GM12872 (cell line): ENCODE measurements at regions not wholly inside any gene's neighbourhood (a gene's known extent, or its start where the extent isn't known, plus 50 kb on each side); places are given as distances from the start of the nearest gene placed in this dataset.

Experiments
- TF ChIP-seq, protein P1 (sequence below): IDR thresholded peaks from 3 replicates; pipeline ENCODE4 v1.5.1; 2011; ENCODE audit warnings: low read depth, mild to moderate bottlenecking, low read length, moderate library complexity; ENCODE audit not compliant: insufficient read depth

DNA sequence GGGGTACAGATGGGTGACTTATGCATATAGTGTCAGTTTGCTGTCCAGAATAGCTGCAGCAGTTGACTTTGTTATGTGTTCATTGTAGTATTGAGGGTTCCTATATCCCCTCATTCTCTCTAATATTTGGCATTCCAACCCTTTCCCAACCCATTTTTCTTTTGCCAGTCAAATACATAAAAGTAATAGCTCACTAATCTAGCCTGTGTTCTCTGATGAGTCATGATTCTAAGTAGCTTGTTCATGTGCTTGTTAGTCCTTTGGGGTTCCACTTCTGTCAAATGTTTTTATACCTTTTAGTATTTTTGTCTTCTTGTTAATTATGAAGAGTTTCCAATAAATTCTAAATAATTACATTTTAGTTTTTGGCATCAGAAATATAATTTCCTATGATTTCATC lies 99.2 kb upstream of the MROH9 start:
- TF ChIP-seq, protein P1, sequence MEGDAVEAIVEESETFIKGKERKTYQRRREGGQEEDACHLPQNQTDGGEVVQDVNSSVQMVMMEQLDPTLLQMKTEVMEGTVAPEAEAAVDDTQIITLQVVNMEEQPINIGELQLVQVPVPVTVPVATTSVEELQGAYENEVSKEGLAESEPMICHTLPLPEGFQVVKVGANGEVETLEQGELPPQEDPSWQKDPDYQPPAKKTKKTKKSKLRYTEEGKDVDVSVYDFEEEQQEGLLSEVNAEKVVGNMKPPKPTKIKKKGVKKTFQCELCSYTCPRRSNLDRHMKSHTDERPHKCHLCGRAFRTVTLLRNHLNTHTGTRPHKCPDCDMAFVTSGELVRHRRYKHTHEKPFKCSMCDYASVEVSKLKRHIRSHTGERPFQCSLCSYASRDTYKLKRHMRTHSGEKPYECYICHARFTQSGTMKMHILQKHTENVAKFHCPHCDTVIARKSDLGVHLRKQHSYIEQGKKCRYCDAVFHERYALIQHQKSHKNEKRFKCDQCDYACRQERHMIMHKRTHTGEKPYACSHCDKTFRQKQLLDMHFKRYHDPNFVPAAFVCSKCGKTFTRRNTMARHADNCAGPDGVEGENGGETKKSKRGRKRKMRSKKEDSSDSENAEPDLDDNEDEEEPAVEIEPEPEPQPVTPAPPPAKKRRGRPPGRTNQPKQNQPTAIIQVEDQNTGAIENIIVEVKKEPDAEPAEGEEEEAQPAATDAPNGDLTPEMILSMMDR: no peak

DNA sequence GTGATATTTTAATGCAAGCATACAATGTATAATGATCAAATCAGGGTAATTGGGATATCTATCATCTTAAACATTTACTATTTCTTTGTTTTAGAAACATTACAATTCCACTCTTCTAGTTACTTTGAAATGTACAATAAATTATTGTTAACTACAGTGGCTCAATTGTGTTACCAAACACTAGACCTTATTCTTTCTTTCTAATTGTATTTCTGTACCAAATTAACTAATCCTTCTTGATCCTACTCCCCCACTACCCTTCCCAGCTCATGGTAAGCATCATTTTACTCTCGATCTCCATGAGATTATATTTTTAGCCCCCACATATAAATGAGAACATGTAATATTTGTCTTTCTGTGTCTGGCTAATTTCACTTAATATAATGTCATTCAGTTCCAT lies 95.0 kb upstream of the MROH9 start:
- TF ChIP-seq, protein P1: no peak

DNA sequence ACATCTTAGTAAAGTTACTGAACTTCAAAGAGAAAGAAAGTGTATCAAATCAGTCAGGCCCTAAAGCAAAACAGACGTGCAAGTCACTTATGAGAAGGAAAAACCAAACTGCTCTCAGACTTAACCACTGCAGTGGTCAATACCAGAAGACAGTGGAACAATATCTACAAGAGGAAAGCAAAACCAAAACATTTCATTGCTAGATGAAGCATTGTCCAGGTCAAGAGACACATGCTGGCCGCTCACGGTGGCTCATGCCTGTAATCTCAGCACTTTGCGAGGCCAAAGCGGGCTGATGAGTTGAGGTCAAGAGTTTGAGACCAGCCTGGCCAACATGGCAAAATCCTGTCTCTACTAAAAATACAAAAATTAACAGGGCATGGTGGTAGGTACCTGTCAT lies 82.0 kb upstream of the MROH9 start:
- TF ChIP-seq, protein P1: no peak

DNA sequence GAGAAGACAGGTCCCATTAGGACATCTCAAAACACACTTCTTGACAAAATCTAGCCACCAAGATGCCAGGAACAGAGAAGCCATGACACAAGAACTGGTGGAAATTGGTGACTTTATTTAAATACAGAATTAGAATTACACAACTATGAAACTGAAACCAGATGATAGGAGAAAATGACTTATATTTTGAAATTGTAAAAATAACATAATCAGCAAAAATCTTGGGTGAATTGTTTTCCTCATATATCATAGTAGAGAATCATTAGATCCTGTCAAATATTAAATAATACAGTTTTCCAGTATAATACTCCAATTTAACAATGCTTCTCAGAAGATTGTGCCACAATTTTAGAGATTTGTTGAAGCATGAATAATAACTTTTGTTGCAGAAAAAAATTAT lies 81.5 kb upstream of the MROH9 start:
- TF ChIP-seq, protein P1: no peak

DNA sequence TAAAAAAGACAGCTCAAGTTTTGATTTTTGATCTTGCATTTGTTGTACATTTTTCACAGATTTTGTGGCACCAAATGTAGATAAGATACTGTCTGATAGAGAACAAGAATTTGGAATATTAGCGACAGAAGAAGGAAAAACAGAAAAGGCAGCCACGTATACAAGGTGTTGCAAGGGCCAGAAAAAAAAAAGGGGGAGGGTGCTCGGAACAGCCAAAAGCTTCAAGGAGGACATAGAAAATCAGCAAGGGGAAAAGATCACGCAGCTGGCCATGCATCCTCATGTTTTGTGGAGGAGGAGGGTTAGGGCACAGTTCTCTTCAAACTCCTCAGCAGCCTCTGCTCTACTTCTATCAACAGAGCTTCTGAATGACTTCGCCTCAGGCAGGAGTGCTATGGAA lies 80.7 kb upstream of the MROH9 start:
- TF ChIP-seq, protein P1: no peak

DNA sequence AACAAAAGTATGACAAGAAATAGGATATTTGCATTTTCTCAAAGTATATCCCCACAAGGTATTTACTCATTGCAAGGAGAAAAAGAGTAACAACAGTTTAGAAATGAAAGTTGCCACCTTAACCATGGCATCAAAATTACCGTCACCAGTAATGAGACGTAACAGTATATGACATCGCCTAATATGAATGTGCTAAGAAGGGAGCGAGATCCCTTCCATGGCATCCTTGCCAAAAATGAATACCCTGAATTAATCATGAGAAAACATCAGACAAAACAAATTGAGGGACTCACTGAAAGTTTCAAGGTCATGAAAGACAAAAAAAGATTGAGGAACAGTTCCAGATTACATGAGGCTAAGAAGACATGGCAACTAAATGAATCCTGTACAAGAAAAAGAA lies 78.9 kb upstream of the MROH9 start:
- TF ChIP-seq, protein P1: no peak

DNA sequence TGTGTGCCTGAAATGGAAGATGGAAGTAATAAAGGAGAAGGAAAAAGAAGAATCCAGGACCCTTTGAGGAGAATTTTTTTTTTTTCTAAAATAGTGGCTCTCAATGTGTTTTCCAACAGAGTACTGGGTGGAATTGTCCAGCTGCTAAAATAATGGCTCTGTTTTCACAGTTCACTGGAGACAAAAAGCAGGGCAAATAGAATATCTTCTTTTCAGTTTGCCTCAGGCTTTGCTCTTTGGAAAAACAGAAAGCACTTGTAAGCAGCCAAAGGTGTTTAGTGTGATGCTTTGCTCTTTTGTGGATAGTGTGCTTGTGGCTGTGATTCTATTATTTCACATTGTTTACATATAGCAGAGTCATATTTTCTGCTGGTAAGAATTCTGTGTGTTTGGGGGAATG lies 77.4 kb upstream of the MROH9 start:
- TF ChIP-seq, protein P1: no peak

DNA sequence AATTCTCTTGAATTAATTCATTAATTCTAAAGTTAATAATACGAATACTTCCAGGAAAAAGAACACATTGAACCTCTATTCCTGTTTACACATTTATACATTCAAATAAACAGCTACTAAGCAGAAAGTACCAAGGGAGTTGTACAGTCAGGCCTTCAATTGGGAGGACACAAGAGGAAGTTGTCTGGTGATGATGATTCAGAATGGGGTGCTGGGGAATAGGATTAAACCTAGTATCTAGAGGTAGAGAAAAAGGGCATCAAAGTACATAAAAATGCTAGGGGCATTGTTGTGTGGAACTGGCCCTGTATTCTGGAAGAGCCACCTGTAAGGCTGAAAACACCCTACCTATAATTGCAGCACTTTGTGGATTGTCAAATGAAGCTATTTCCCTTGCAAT lies 71.7 kb upstream of the MROH9 start:
- TF ChIP-seq, protein P1: no peak
